Astrocyte of the spinal cord (primary cell): ENCODE measurements at regions not wholly inside any gene's neighbourhood (a gene's known extent, or its start where the extent isn't known, plus 50 kb on each side); places are given as distances from the start of the nearest gene placed in this dataset.
"Not testable (repeated sequence)": the region's sequence is repeated elsewhere in the genome, so short reads cannot be mapped to it uniquely, and the experiment has no call there.

Experiments used
- DNase-seq: peaks from one replicate; pipeline ENCODE4 v3.0.0; 2011; ENCODE audit warnings: low read depth, low spot score
- H3K4me3 ChIP-seq: 2 replicates; pipeline ENCODE4 v1.5.1; 2011; ENCODE audit warnings: low read depth, mild to moderate bottlenecking, low read length, moderate library complexity
- in situ Hi-C: cut with HindIII; loops from 2 replicates; pipeline ENCODE4 v1.10.0; 2017; ENCODE audit warnings: low sequenced_read_pairs
- TF ChIP-seq, protein P1 (sequence below): IDR thresholded peaks from 2 replicates; pipeline ENCODE4 v1.5.1; 2012; ENCODE audit warnings: low read depth, mild to moderate bottlenecking, low read length, inconsistent platforms

- DNase-seq = no peak
- in situ Hi-C loops = no loop called here
- no peak overlapping the region for H3K4me3 ChIP-seq
- TF ChIP-seq, protein P1, sequence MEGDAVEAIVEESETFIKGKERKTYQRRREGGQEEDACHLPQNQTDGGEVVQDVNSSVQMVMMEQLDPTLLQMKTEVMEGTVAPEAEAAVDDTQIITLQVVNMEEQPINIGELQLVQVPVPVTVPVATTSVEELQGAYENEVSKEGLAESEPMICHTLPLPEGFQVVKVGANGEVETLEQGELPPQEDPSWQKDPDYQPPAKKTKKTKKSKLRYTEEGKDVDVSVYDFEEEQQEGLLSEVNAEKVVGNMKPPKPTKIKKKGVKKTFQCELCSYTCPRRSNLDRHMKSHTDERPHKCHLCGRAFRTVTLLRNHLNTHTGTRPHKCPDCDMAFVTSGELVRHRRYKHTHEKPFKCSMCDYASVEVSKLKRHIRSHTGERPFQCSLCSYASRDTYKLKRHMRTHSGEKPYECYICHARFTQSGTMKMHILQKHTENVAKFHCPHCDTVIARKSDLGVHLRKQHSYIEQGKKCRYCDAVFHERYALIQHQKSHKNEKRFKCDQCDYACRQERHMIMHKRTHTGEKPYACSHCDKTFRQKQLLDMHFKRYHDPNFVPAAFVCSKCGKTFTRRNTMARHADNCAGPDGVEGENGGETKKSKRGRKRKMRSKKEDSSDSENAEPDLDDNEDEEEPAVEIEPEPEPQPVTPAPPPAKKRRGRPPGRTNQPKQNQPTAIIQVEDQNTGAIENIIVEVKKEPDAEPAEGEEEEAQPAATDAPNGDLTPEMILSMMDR = no peak
Measured at GRCh38 chr6:97778290-97779038, 495.4 kb upstream of the MMS22L start.

DNA sequence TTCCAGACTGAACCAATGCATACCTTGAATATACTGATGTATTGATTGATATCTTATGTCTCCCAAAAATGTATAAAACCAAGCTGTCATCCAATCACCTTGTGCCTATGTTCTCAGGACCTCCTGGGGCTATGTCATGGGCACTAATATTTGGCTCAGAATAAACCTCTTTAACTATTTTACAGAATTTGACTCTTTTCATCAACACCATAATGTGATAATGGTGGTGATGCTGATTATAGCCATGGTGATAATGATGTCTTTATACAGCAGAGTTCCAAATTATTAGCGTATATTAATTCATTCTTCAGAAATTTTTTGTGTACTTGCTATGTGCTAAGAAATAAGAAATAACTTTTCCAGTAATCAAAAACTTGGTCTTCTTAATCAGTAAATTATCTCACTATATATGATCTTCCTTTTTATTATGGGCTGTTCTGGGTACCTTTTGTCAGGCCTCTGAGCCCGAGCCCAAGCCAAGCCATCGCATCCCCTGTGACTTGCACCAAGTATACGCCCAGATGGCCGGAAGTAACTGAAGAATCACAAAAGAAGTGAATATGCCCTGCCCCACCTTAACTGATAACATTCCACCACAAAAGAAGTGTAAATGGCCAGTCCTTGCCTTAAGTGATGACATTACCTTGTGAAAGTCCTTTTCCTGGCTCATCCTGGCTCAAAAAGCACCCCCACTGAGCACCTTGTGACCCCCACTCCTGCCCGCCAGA is 496.2 kb upstream of the MMS22L start:
- H3K4me3 ChIP-seq, in situ Hi-C loops, DNase-seq: not testable (repeated sequence)

DNA sequence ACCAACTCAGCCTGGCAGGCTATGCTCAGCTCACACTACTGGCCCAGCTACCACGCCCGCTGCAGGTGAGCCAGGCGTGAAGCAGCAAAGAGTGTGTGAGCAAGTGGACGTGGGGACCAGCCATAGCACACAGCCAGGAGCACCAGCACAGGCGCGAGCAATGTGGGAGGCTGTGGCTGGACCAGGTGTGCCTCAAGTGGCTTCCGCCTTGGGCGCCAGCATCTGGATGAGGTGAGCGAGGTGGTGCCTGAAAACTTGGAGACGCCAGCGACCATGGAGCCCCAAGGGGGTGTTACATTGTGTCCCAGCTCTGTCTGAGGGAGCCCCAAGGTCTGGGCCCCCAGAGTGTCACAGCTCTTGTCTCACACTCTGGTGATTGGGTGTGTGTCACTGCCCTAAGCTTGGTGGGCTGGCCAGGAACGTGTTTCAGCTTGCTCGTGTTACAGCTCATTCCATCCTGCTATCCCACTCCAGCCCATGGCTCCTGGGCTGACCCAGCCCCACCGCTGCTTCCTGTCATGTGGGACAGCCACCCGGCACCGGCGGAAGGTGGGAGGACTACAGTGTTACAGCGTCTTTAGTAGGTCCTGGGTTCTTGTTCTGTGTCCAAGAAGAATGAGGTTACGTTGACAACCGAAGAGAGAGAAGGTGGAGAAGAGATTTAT is 508.0 kb upstream of the MMS22L start:
- no peak overlapping the region for H3K4me3 ChIP-seq
- TF ChIP-seq, protein P1 = no peak
- DNase-seq = no peak
- in situ Hi-C loops = no loop called here

DNA sequence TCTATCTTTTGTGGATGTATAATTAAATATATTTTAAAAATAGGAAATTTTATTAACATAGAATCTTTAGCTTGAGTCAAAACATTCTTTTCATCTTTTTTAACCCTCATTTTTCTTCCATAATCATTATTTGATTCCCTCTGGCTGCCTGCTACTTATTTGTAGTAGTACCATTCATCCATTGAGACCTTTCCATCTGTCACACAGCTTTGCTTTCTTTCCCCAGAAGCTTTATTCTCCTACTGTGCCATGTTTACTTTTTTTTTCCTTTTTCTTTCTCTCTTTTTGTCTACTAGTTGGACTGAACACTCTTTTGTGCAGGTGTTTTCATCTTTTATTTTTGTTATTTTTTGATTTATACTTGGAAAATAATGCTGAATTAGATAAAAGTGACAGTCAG is 522.6 kb upstream of the MMS22L start:
- no peak for DNase-seq
- TF ChIP-seq, protein P1 = no peak
- in situ Hi-C loops = no loop called here
- H3K4me3 ChIP-seq = no peak overlapping the region

- in situ Hi-C loops = no loop called here
- no peak overlapping the region for H3K4me3 ChIP-seq
- TF ChIP-seq, protein P1 = no peak
- no peak for DNase-seq
Measured at GRCh38 chr6:97812940-97813339, 529.9 kb upstream of the MMS22L start.

DNA sequence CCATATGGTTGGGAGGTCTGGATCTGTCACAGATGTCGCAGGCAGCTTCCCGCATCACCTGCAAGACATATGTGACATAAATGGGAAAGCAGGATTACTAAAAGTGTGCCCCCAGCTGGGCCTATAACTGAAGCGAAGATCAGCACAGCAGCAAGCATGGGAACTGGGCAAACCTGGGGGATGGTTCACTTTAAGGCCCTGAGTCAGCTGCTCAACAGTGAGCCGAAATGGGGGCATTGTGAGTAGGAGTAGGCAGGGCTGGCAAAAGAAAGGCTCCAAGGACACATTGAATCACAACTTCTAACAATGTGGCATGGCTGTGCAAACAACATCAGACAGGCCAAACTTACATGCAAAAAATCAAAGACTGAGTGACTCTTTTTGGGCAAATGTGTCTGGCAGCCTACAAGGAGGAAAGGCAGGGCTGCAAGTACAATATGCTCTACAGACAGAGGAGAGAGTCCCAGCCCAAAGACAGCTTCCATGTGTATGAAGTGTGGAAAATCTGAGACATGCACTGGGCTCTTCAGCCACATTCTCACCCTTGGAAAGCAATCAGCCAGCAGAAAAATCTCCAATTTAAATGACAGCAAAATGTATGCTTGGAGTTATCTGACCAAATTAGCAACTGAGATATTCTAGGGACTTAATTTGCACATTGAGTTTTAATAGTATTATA is 531.0 kb upstream of the MMS22L start:
- in situ Hi-C loops = no loop called here
- no peak for DNase-seq
- no peak overlapping the region for H3K4me3 ChIP-seq
- TF ChIP-seq, protein P1 = no peak
